ENCODE measurements at regions not wholly inside any gene's neighbourhood (a gene's known extent, or its start where the extent isn't known, plus 50 kb on each side); places are given as distances from the start of the nearest gene placed in this dataset.

DNA sequence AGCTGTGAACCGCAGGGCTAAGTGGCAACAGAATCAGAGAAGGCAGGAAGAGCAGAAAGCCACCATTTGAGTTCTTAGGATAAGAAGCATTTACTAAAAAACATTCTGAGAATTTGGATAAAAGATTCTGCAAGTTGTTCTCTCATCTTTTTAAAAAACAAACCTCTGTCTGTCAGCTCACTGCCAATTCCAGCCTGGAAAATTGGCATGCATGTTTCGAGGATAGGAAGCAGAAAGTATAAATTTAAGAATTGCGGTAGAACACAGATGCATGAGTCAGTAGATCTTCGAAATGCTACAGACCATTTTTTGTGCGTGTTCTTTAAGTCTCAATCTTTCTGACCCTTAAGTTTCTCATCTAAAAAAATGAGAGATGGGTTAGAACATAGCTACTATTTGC, 544.5 kb upstream of the DAB1 start:
- TF ChIP-seq POLR2AphosphoS5 (IDR thresholded peaks at IDR 0.05; ENCODE audit: low read depth, low read length) (no peak), TAF1 (IDR thresholded peaks at IDR 0.05; ENCODE audit: borderline replicate concordance, insufficient read depth, low read length) (no peak), SIN3A (IDR thresholded peaks at IDR 0.05; ENCODE audit: borderline replicate concordance, insufficient read depth, low read length) (no peak), FOXP2 (optimal IDR thresholded peaks at IDR 0.05; ENCODE audit: borderline replicate concordance, extremely low read depth, extremely low read length, insufficient read depth) (no peak)
- TF ChIP-seq, protein P1, sequence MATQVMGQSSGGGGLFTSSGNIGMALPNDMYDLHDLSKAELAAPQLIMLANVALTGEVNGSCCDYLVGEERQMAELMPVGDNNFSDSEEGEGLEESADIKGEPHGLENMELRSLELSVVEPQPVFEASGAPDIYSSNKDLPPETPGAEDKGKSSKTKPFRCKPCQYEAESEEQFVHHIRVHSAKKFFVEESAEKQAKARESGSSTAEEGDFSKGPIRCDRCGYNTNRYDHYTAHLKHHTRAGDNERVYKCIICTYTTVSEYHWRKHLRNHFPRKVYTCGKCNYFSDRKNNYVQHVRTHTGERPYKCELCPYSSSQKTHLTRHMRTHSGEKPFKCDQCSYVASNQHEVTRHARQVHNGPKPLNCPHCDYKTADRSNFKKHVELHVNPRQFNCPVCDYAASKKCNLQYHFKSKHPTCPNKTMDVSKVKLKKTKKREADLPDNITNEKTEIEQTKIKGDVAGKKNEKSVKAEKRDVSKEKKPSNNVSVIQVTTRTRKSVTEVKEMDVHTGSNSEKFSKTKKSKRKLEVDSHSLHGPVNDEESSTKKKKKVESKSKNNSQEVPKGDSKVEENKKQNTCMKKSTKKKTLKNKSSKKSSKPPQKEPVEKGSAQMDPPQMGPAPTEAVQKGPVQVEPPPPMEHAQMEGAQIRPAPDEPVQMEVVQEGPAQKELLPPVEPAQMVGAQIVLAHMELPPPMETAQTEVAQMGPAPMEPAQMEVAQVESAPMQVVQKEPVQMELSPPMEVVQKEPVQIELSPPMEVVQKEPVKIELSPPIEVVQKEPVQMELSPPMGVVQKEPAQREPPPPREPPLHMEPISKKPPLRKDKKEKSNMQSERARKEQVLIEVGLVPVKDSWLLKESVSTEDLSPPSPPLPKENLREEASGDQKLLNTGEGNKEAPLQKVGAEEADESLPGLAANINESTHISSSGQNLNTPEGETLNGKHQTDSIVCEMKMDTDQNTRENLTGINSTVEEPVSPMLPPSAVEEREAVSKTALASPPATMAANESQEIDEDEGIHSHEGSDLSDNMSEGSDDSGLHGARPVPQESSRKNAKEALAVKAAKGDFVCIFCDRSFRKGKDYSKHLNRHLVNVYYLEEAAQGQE (IDR thresholded peaks at IDR 0.05; ENCODE audit: insufficient read depth in 1 of 2, low read depth in 2 of 2, low read length in 2 of 2): no peak
